Trophoblast cell (in vitro differentiated cells and primary cell): ENCODE measurements at regions not wholly inside any gene's neighbourhood (a gene's known extent, or its start where the extent isn't known, plus 50 kb on each side); places are given as distances from the start of the nearest gene placed in this dataset.

ENCODE experiments used
- DNase-seq, 2 donors: peaks; one replicate each; pipeline ENCODE4 v3.0.0-alpha.2; 2016
- H2AFZ ChIP-seq: 2 replicates; pipeline ENCODE4 v1.6.1; 2013; ENCODE audit warnings: low read length, moderate library complexity, mild to moderate bottlenecking; ENCODE audit not compliant: insufficient read depth, poor library complexity
- H2AK5ac ChIP-seq: 2 replicates; pipeline ENCODE4 v1.6.1; 2013; ENCODE audit warnings: mild to moderate bottlenecking, low read length
- H2BK120ac ChIP-seq: 2 replicates; pipeline ENCODE4 v1.6.1; 2013; ENCODE audit warnings: low read length, mild to moderate bottlenecking, moderate library complexity; ENCODE audit not compliant: insufficient read depth, poor library complexity
- H2BK12ac ChIP-seq: 2 replicates; pipeline ENCODE4 v1.6.1; 2013; ENCODE audit warnings: mild to moderate bottlenecking, low read length, moderate library complexity
- H2BK5ac ChIP-seq: 2 replicates; pipeline ENCODE4 v1.6.1; 2013; ENCODE audit warnings: low read length, low read depth, moderate library complexity, mild to moderate bottlenecking; ENCODE audit not compliant: poor library complexity
- H3K14ac ChIP-seq: 2 replicates; pipeline ENCODE4 v1.6.1; 2013; ENCODE audit warnings: mild to moderate bottlenecking, low read length
- H3K18ac ChIP-seq: 2 replicates; pipeline ENCODE4 v1.6.1; 2013; ENCODE audit warnings: mild to moderate bottlenecking, low read length
- H3K23ac ChIP-seq: 2 replicates; pipeline ENCODE4 v1.6.1; 2013; ENCODE audit warnings: low read length
- H3K27ac ChIP-seq: 2 replicates; pipeline ENCODE4 v1.5.1; 2013; ENCODE audit warnings: low read depth, mild to moderate bottlenecking, inconsistent platforms, low read length, moderate library complexity
- H3K27me3 ChIP-seq: 2 replicates; pipeline ENCODE4 v1.6.1; 2013; ENCODE audit warnings: inconsistent platforms, mild to moderate bottlenecking, low read length, moderate library complexity; ENCODE audit not compliant: insufficient read depth
- H3K36me3 ChIP-seq, 2 experiments: 1 replicate in 1 of 2; 2 replicates in 1 of 2; pipeline ENCODE4 v1.6.1; 2013; ENCODE audit warnings: low read length in 2 of 2, mild to moderate bottlenecking in 2 of 2, moderate library complexity in 1 of 2; ENCODE audit not compliant: insufficient read depth in 2 of 2, control insufficient read depth in 1 of 2
- H3K4ac ChIP-seq: 2 replicates; pipeline ENCODE4 v1.6.1; 2013; ENCODE audit warnings: low read depth, mild to moderate bottlenecking, low read length, moderate library complexity
- H3K4me1 ChIP-seq, 2 experiments: 1 replicate in 1 of 2; 2 replicates in 1 of 2; pipeline ENCODE4 v1.6.1; 2013; ENCODE audit warnings: low read length in 2 of 2, mild to moderate bottlenecking in 2 of 2, moderate library complexity in 1 of 2; ENCODE audit not compliant: insufficient read depth in 2 of 2, control insufficient read depth in 1 of 2
- H3K4me2 ChIP-seq: 2 replicates; pipeline ENCODE4 v1.6.1; 2013; ENCODE audit warnings: inconsistent platforms, mild to moderate bottlenecking, low read length, moderate library complexity
- H3K4me3 ChIP-seq: 2 replicates; pipeline ENCODE4 v1.5.1; 2013; ENCODE audit warnings: mild to moderate bottlenecking, low read depth, low read length, inconsistent platforms
- H3K79me1 ChIP-seq: one replicate; pipeline ENCODE4 v1.6.1; 2013; ENCODE audit warnings: low read length
- H3K79me2 ChIP-seq: 2 replicates; pipeline ENCODE4 v1.6.1; 2013; ENCODE audit warnings: low read length, mild to moderate bottlenecking; ENCODE audit not compliant: control insufficient read depth, insufficient read depth, poor library complexity
- H3K9ac ChIP-seq: 2 replicates; pipeline ENCODE4 v1.6.1; 2013; ENCODE audit warnings: mild to moderate bottlenecking, low read length
- H3K9me3 ChIP-seq: 2 replicates; pipeline ENCODE4 v1.6.1; 2013; ENCODE audit warnings: low read depth, mild to moderate bottlenecking, control low read depth, inconsistent platforms, low read length; ENCODE audit not compliant: insufficient read depth
- H4K12ac ChIP-seq: 2 replicates; pipeline ENCODE4 v1.6.1; 2013; ENCODE audit warnings: low read depth, mild to moderate bottlenecking, low read length, moderate library complexity
- H4K8ac ChIP-seq: 2 replicates; pipeline ENCODE4 v1.6.1; 2013; ENCODE audit warnings: low read depth, mild to moderate bottlenecking, low read length, moderate library complexity
- H4K91ac ChIP-seq: one replicate; pipeline ENCODE4 v1.6.1; 2013; ENCODE audit warnings: low read depth, mild to moderate bottlenecking, low read length, moderate library complexity
- WGBS: extraction: QIAGEN DNeasy Blood & Tissue Kit; methylation state at CpG from one replicate; pipeline ENCODE4 v1.1.7; 2013; ENCODE audit warnings: missing lambda C conversion rate; ENCODE audit not compliant: insufficient read length, insufficient coverage; ENCODE audit errors: extremely low coverage; 5-methylcytosine and 5-hydroxymethylcytosine counted together

GRCh38 chr22:47297261-47298016 is 535.0 kb downstream of the TBC1D22A start:
- no peak overlapping the region for H3K14ac ChIP-seq
- H2BK5ac ChIP-seq = no peak overlapping the region
- H3K4me1 ChIP-seq = no peaks in the 10 kb centered on the region
- H2AFZ ChIP-seq = no peak overlapping the region
- no peak overlapping the region for H2BK12ac ChIP-seq
- no peak overlapping the region for H3K23ac ChIP-seq
- no peak overlapping the region for H3K27ac ChIP-seq
- H4K8ac ChIP-seq = no peak overlapping the region
- H3K9me3 ChIP-seq = peaks cover 87% of the 10 kb centered on the region
- H3K18ac ChIP-seq = no peak overlapping the region
- H3K27me3 ChIP-seq = no peaks in the 10 kb centered on the region
- DNase-seq = no peak
- H2AK5ac ChIP-seq = no peak overlapping the region
- no peak overlapping the region for H3K9ac ChIP-seq
- H4K91ac ChIP-seq = no peak overlapping the region
- H3K36me3 ChIP-seq = no peaks in the 10 kb centered on the region
- H3K4me2 ChIP-seq = no peak overlapping the region
- H3K4ac ChIP-seq = no peak overlapping the region
- H3K4me3 ChIP-seq = no peak overlapping the region
- no peaks in the 10 kb centered on the region for H3K79me2 ChIP-seq
- no peak overlapping the region for H2BK120ac ChIP-seq
- H3K79me1 ChIP-seq = no peaks in the 10 kb centered on the region
- no peak overlapping the region for H4K12ac ChIP-seq
- no CpG with 5 or more reads among the region's 20 CpGs for WGBS

GRCh38 chr22:47296405-47297260 is 534.2 kb downstream of the TBC1D22A start:
- H3K27me3 ChIP-seq = no peaks in the 10 kb centered on the region
- H3K18ac ChIP-seq = no peak overlapping the region
- DNase-seq = no peak
- H3K9ac ChIP-seq = no peak overlapping the region
- no peak overlapping the region for H2BK120ac ChIP-seq
- H4K91ac ChIP-seq = no peak overlapping the region
- no peak overlapping the region for H2AFZ ChIP-seq
- no peaks in the 10 kb centered on the region for H3K79me1 ChIP-seq
- no peak overlapping the region for H3K4me3 ChIP-seq
- no peaks in the 10 kb centered on the region for H3K79me2 ChIP-seq
- no peak overlapping the region for H3K23ac ChIP-seq
- no peak overlapping the region for H3K4ac ChIP-seq
- no peak overlapping the region for H4K12ac ChIP-seq
- H4K8ac ChIP-seq = no peak overlapping the region
- no peaks in the 10 kb centered on the region for H3K36me3 ChIP-seq
- no peak overlapping the region for H3K27ac ChIP-seq
- H2BK5ac ChIP-seq = no peak overlapping the region
- H2AK5ac ChIP-seq = no peak overlapping the region
- H3K14ac ChIP-seq = no peak overlapping the region
- H2BK12ac ChIP-seq = no peak overlapping the region
- H3K9me3 ChIP-seq = peaks cover 86% of the 10 kb centered on the region
- H3K4me1 ChIP-seq = no peaks in the 10 kb centered on the region
- WGBS = no CpG with 5 or more reads among the region's 25 CpGs
- H3K4me2 ChIP-seq = no peak overlapping the region

GRCh38 chr22:47295982-47296381 is 533.5 kb downstream of the TBC1D22A start:
- no CpG with 5 or more reads among the region's 10 CpGs for WGBS
- H3K23ac ChIP-seq = no peak overlapping the region
- no peak for DNase-seq
- H2BK12ac ChIP-seq = no peak overlapping the region
- no peak overlapping the region for H4K91ac ChIP-seq
- no peaks in the 10 kb centered on the region for H3K79me2 ChIP-seq
- no peak overlapping the region for H2BK120ac ChIP-seq
- H3K14ac ChIP-seq = no peak overlapping the region
- H3K18ac ChIP-seq = no peak overlapping the region
- no peaks in the 10 kb centered on the region for H3K36me3 ChIP-seq
- no peaks in the 10 kb centered on the region for H3K27me3 ChIP-seq
- no peaks in the 10 kb centered on the region for H3K79me1 ChIP-seq
- H4K8ac ChIP-seq = no peak overlapping the region
- H3K9ac ChIP-seq = no peak overlapping the region
- no peaks in the 10 kb centered on the region for H3K4me1 ChIP-seq
- H3K4me2 ChIP-seq = no peak overlapping the region
- no peak overlapping the region for H4K12ac ChIP-seq
- no peak overlapping the region for H3K4ac ChIP-seq
- H2AFZ ChIP-seq = no peak overlapping the region
- H3K9me3 ChIP-seq = peaks cover 88% of the 10 kb centered on the region
- H2AK5ac ChIP-seq = no peak overlapping the region
- no peak overlapping the region for H3K4me3 ChIP-seq
- H3K27ac ChIP-seq = no peak overlapping the region
- no peak overlapping the region for H2BK5ac ChIP-seq

- no peak overlapping the region for H3K4me2 ChIP-seq
- H3K9me3 ChIP-seq = peaks cover 87% of the 10 kb centered on the region
- DNase-seq = no peak
- no peak overlapping the region for H3K23ac ChIP-seq
- H3K9ac ChIP-seq = no peak overlapping the region
- WGBS = no CpG with 5 or more reads among the region's 21 CpGs
- no peak overlapping the region for H4K12ac ChIP-seq
- no peak overlapping the region for H2BK12ac ChIP-seq
- no peaks in the 10 kb centered on the region for H3K27me3 ChIP-seq
- H2BK5ac ChIP-seq = no peak overlapping the region
- no peak overlapping the region for H3K14ac ChIP-seq
- H4K91ac ChIP-seq = no peak overlapping the region
- no peaks in the 10 kb centered on the region for H3K36me3 ChIP-seq
- no peak overlapping the region for H4K8ac ChIP-seq
- no peaks in the 10 kb centered on the region for H3K4me1 ChIP-seq
- H3K4ac ChIP-seq = no peak overlapping the region
- H3K79me2 ChIP-seq = no peaks in the 10 kb centered on the region
- H3K27ac ChIP-seq = no peak overlapping the region
- no peak overlapping the region for H2AFZ ChIP-seq
- H2AK5ac ChIP-seq = no peak overlapping the region
- no peak overlapping the region for H2BK120ac ChIP-seq
- no peaks in the 10 kb centered on the region for H3K79me1 ChIP-seq
- H3K4me3 ChIP-seq = no peak overlapping the region
- no peak overlapping the region for H3K18ac ChIP-seq
These were observed 532.9 kb downstream of the TBC1D22A start for GRCh38 chr22:47295226-47295901.
